Colonic mucosa (tissue), 4 donors: ENCODE measurements at regions not wholly inside any gene's neighbourhood (a gene's known extent, or its start where the extent isn't known, plus 50 kb on each side); places are given as distances from the start of the nearest gene placed in this dataset.
A peak's percentile ranks its signal among the peaks of the same experiment; 100 is the strongest.

Experiments
- DNase-seq: peaks from one replicate; pipeline ENCODE4 v3.0.0-alpha.2; 2020
- H3K27ac ChIP-seq: fragments of 200-600 bp; one replicate; pipeline ENCODE4 v1.8.0; 2021
- H3K27me3 ChIP-seq: fragments of 200-600 bp; one replicate; pipeline ENCODE4 v1.8.0; 2021
- H3K36me3 ChIP-seq: fragments of 200-600 bp; one replicate; pipeline ENCODE4 v1.8.0; 2021
- H3K4me1 ChIP-seq: fragments of 200-600 bp; one replicate; pipeline ENCODE4 v1.8.0; 2021; ENCODE audit warnings: mild to moderate bottlenecking
- H3K4me3 ChIP-seq: fragments of 200-600 bp; one replicate; pipeline ENCODE4 v1.8.0; 2021
- H3K9ac ChIP-seq, 2 donors: one replicate each; pipeline ENCODE4 v1.7.0; 2013; ENCODE audit warnings: control low read depth in 2 of 2, low read depth in 2 of 2, low read length in 2 of 2
- H3K9me3 ChIP-seq: fragments of 200-600 bp; one replicate; pipeline ENCODE4 v1.8.0; 2021
- CTCF ChIP-seq: fragments of 200-600 bp; IDR thresholded peaks from one replicate; pipeline ENCODE4 v1.8.0; 2022; ENCODE audit warnings: antibody characterized with exemption, mild to moderate bottlenecking
- intact Hi-C: fragments of 100-400 bp; cut with DNase I; formaldehyde crosslinking; loops from one replicate; pipeline ENCODE4 v1.14.1; 2022
- donor health status: healthy.
- donor health status: DM: no; HTN: no; CAD: no.
- donor health status: DM: no; HTN: no; CAD: no.

DNA sequence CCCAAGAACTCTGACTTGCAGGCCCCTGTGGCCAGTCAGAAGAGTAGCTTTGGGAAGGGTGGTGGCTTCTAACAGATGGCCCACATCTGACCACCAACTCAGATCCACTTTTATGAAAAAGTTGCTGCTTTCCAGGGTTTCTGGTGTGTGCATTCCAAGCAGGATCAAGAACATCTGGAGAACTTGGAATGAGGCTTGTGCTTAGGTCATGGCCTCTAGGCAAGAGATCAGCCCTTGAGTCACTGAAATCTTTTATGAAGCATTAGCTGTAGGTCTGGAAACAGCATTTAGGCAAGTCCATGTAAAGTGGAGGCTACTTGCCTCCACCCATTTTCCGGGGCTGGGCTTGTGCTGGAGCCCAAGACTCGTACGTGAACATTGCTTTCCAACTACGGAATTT is 433.3 kb downstream of the SH3GL2 start:
- intact Hi-C loops, result no loop called here

GRCh38 chr9:18014556-18014955 is 435.7 kb downstream of the SH3GL2 start:
- no peaks in the 10 kb centered on the region for H3K27me3 ChIP-seq
- H3K36me3 ChIP-seq, result no peaks in the 10 kb centered on the region
- no peak overlapping the region for H3K4me3 ChIP-seq
- no peak overlapping the region for H3K9ac ChIP-seq
- intact Hi-C loops, result no loop called here
- H3K9me3 ChIP-seq, result no peaks in the 10 kb centered on the region
- no peak for TF ChIP-seq CTCF
- H3K27ac ChIP-seq, result no peak overlapping the region
- no peak for DNase-seq
- no peaks in the 10 kb centered on the region for H3K4me1 ChIP-seq

More for the DNA sequence above, 433.3 kb downstream of the SH3GL2 start:
- Histone ChIP-seq H3K27me3 (no peaks in the 10 kb centered on the region), H3K36me3 (no peaks in the 10 kb centered on the region), H3K4me1 (no peaks in the 10 kb centered on the region), H3K4me3 (no peak overlapping the region), H3K27ac (no peak overlapping the region), H3K9ac (no peak overlapping the region), H3K9me3 (no peaks in the 10 kb centered on the region)
- TF ChIP-seq CTCF, result no peak
- no peak for DNase-seq

DNA sequence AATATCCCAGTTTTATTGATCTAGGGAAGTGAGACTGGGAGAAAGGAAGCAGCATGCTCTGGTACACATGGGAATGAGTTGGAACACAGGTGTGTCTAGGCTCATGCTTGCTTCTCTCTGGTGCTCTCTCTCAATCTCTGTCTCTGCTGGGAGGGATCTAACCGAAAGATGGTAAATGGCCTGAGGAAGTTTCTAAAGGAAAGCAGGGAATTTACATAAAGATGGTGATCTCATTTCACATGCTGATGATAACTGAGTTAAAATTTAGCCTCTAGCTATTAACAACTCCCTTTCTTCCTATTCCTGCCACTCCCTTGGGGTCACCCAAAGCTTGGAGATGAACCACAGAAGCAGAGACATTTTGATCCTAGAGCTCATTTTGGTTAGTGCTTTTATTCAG is 436.2 kb downstream of the SH3GL2 start:
- H3K9ac ChIP-seq, result no peak overlapping the region
- H3K36me3 ChIP-seq, result no peaks in the 10 kb centered on the region
- no peak overlapping the region for H3K27ac ChIP-seq
- no peaks in the 10 kb centered on the region for H3K27me3 ChIP-seq
- H3K4me3 ChIP-seq, result no peak overlapping the region
- no peak for TF ChIP-seq CTCF
- H3K4me1 ChIP-seq, result no peaks in the 10 kb centered on the region
- H3K9me3 ChIP-seq, result no peaks in the 10 kb centered on the region
- intact Hi-C loops, result no loop called here
- no peak for DNase-seq

DNA sequence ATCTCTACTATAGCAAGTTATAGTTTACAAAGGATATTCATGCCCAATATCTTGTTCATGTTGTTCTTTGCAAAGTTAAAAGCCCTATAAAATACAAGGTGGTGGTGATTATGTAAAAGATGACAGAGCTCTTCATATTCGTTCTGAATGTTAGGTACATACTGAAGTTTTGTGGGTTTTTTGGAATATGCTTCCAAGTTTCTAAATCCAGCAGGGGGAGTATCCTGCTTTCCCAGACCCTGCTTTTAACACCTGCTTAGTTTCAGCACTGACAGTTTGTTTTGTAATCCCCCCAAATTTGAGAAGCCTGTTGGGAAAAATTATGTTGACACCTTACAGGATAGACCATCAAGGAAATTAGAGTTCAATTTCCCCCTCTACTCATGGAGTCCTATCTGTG is 438.3 kb downstream of the SH3GL2 start:
- DNase-seq, result no peak
- intact Hi-C loops, result no loop called here
- Histone ChIP-seq H3K9ac (no peak overlapping the region), H3K4me3 (no peak overlapping the region), H3K27ac (no peak overlapping the region), H3K9me3 (no peaks in the 10 kb centered on the region), H3K36me3 (no peaks in the 10 kb centered on the region), H3K4me1 (no peaks in the 10 kb centered on the region), H3K27me3 (no peaks in the 10 kb centered on the region)
- no peak for TF ChIP-seq CTCF

DNA sequence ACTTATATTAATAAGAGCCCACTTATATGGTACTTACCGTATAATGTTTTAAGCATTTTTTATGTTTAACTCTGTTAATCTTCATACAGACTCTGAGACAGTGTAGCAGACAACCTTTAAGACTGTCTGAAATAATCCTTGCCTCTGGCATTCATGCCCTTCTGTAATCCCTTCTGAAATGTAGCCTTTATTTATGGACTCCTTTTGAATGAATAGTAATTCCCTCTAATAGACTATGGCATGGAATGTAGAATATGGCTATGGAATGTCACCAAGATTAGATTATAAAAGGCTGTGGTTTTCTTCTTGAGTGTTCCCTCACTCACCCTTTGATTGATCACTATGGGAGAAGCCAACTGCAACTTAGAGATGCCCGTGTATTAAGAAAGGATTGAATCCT is 439.4 kb downstream of the SH3GL2 start:
- H3K4me3 ChIP-seq, result no peak overlapping the region
- no peak for DNase-seq
- H3K4me1 ChIP-seq, result no peaks in the 10 kb centered on the region
- intact Hi-C loops, result no loop called here
- no peaks in the 10 kb centered on the region for H3K36me3 ChIP-seq
- H3K9ac ChIP-seq, result no peak overlapping the region
- TF ChIP-seq CTCF, result no peak
- peak overlapping the region; percentile 11 for H3K27ac ChIP-seq
- no peaks in the 10 kb centered on the region for H3K9me3 ChIP-seq
- no peaks in the 10 kb centered on the region for H3K27me3 ChIP-seq

GRCh38 chr9:18018661-18019060 is 439.8 kb downstream of the SH3GL2 start:
- peak; percentile 70 for DNase-seq
- TF ChIP-seq CTCF, result no peak

More at GRCh38 chr9:18018661-18019060, 439.8 kb downstream of the SH3GL2 start:
- intact Hi-C loops, result no loop called here
- no peak overlapping the region for H3K9ac ChIP-seq
- no peaks in the 10 kb centered on the region for H3K4me1 ChIP-seq
- H3K27ac ChIP-seq, result peak overlapping the region; percentile 11
- H3K9me3 ChIP-seq, result no peaks in the 10 kb centered on the region
- no peak overlapping the region for H3K4me3 ChIP-seq
- no peaks in the 10 kb centered on the region for H3K27me3 ChIP-seq
- no peaks in the 10 kb centered on the region for H3K36me3 ChIP-seq
